ENCODE measurements at regions not wholly inside any gene's neighbourhood (a gene's known extent, or its start where the extent isn't known, plus 50 kb on each side); places are given as distances from the start of the nearest gene placed in this dataset.

- no peak for TF ChIP-seq CTCF (IDR thresholded peaks at IDR 0.05; ENCODE audit: low read depth, low read length)
- no peak for TF ChIP-seq EZH2phosphoT487 (IDR thresholded peaks at IDR 0.05; ENCODE audit: low read depth)
Measured at GRCh38 chr20:52684905-52685304, 287.3 kb upstream of the TSHZ2 start.
